Heart right ventricle (tissue), 16 donors: ENCODE measurements at regions not wholly inside any gene's neighbourhood (a gene's known extent, or its start where the extent isn't known, plus 50 kb on each side); places are given as distances from the start of the nearest gene placed in this dataset.

Experiments used
- ATAC-seq, 8 donors: fragments of 200-7000 bp; cut with Tn5 transposase; one replicate each; pipeline ENCODE4 v1.9.1; 2020; ENCODE audit warnings: mild to moderate bottlenecking in 8 of 8, moderate library complexity in 8 of 8, moderate number of reproducible peaks in 1 of 8
- DNase-seq, 2 donors: peaks; one replicate each; pipeline ENCODE4 v3.0.0-alpha.2; 2020
- H3K27ac ChIP-seq, 10 donors: fragments of 200-600 bp; sonication (generic) in 2 of 10; one replicate each; pipeline versions ENCODE4 v1.5.0 to v1.8.0; 2020 to 2022; ENCODE audit warnings: mild to moderate bottlenecking in 3 of 10
- H3K27me3 ChIP-seq, 7 donors: fragments of 200-600 bp; one replicate each; pipeline ENCODE4 v1.8.0; 2021 to 2022; ENCODE audit warnings: mild to moderate bottlenecking in 2 of 7
- H3K36me3 ChIP-seq, 9 donors: fragments of 200-600 bp; sonication (generic) in 1 of 9; one replicate each; pipeline versions ENCODE4 v1.5.0 to v1.8.0; 2020 to 2022; ENCODE audit warnings: mild to moderate bottlenecking in 2 of 9
- H3K4me1 ChIP-seq, 9 donors: fragments of 200-600 bp; sonication (generic) in 1 of 9; one replicate each; pipeline versions ENCODE4 v1.5.0 to v1.8.0; 2020 to 2022; ENCODE audit warnings: mild to moderate bottlenecking in 4 of 9
- H3K4me3 ChIP-seq, 10 donors: fragments of 200-600 bp; sonication (generic) in 2 of 10; one replicate each; pipeline versions ENCODE4 v1.5.0 to v1.8.0; 2020 to 2022; ENCODE audit warnings: mild to moderate bottlenecking in 7 of 10, moderate library complexity in 2 of 10
- H3K9me3 ChIP-seq, 11 donors: fragments of 200-600 bp in 10 of 11; sonication (generic) in 2 of 11; one replicate each; pipeline versions ENCODE4 v1.5.0 to v1.8.0; 2013 to 2022; ENCODE audit warnings: mild to moderate bottlenecking in 2 of 11, control low read depth in 1 of 11, moderate library complexity in 1 of 11
- CTCF ChIP-seq, 9 donors: fragments of 200-600 bp; sonication (generic) in 2 of 9; IDR thresholded peaks; one replicate each; pipeline versions ENCODE4 v1.5.0 to v1.8.0; 2021 to 2022; ENCODE audit warnings: antibody characterized with exemption in 9 of 9, mild to moderate bottlenecking in 5 of 9, moderate library complexity in 1 of 9
- WGBS, 2 donors: extraction: QIAGEN DNeasy Blood & Tissue Kit; methylation state at CpG; one replicate each; pipeline ENCODE4 v1.1.7; 2013; ENCODE audit warnings: inconsistent platforms in 1 of 2; 5-methylcytosine and 5-hydroxymethylcytosine counted together
- intact Hi-C, 10 donors: fragments of 100-400 bp; cut with DNase I; formaldehyde crosslinking; loops; one replicate each; pipeline versions ENCODE4 v1.11.1 to v1.14.2; 2022
- donor health status: Arrhythmogenic right ventricular cardiomyopathy.
- donor health status: ischemic (EF 13 %, LVEDD 7.1; RV severe dilation, severe dysfunction).
- donor health status: healthy with polysubstance abuse.
- donor health status: DM: no; HTN: yes; CAD: no.
- donor health status: DM: no; HTN: no; CAD: no.
- donor health status: ischemic (EF 25% LVEDD 6.9; RV normal size, moderate dysfunction).
- donor health status: ischemic (EF 25% LVEDD 5.7; RV mildly dilated, moderate dysfunction).
- donor health status: healthy.
- donor health status: DM: yes; HTN: yes; CAD: no.
- donor health status: Ischemic cardiomyopathy.
- donor health status: ischemic (EF 35%, LVEDD 5.7; RV mildly dilated, moderate dysfunction).
- donor health status: nonischemic (EF 11% LVEDD 7.7; RV severe dilation, severe dysfunction).
- donor health status: DM: yes; HTN: yes; CAD: no.
- donor health status: PGD.
- donor health status: ischemic (EF 29% LVEDD 5.4; RV normal size, mild dysfunction).
- donor health status: nonischemic (EF 23%, LVEDD 6.1; RV moderate dilation, normal function).

GRCh38 chr2:2868085-2868484 lies 509.5 kb downstream of the EIPR1 start:
- Histone ChIP-seq H3K4me1 (no peaks in the 10 kb centered on the region), H3K27me3 (peaks cover 0 to 8% (median 4%) of the 10 kb centered on the region in 7 donors), H3K4me3 (no peak overlapping the region), H3K9me3 (no peaks in the 10 kb centered on the region), H3K27ac (no peak overlapping the region), H3K36me3 (no peaks in the 10 kb centered on the region)
- peak in 1 of 8 donors; percentile 27 for ATAC-seq
- TF ChIP-seq CTCF (IDR thresholded peaks at IDR 0.05), result no peak
- WGBS, 2 donors, result 50 to 62% methylated on average over 9 of the region's 9 CpGs
- intact Hi-C loops, result no loop called here
- DNase-seq, result no peak

- Histone ChIP-seq H3K9me3 (no peaks in the 10 kb centered on the region), H3K36me3 (no peaks in the 10 kb centered on the region), H3K4me1 (no peaks in the 10 kb centered on the region), H3K27ac (no peak overlapping the region), H3K27me3 (peaks cover 0 to 8% (median 4%) of the 10 kb centered on the region in 7 donors), H3K4me3 (no peak overlapping the region)
- WGBS, 2 donors, result 77 to 79% methylated on average over 18 of the region's 18 CpGs
- DNase-seq (no peak), ATAC-seq (no peak)
- no peak for TF ChIP-seq CTCF (IDR thresholded peaks at IDR 0.05)
- intact Hi-C loops, result no loop called here
Measured at GRCh38 chr2:2867397-2867979, 510.1 kb downstream of the EIPR1 start.

- intact Hi-C loops, result no loop called here
- no peaks in the 10 kb centered on the region for H3K9me3 ChIP-seq
- no peak for DNase-seq
- peaks cover 0 to 8% (median 4%) of the 10 kb centered on the region in 7 donors for H3K27me3 ChIP-seq
- ATAC-seq, result no peak
- H3K27ac ChIP-seq, result no peak overlapping the region
- WGBS, 2 donors, result 73 to 77% methylated on average over 14 of the region's 14 CpGs
- TF ChIP-seq CTCF (IDR thresholded peaks at IDR 0.05), result no peak
- H3K4me3 ChIP-seq, result no peak overlapping the region
- H3K4me1 ChIP-seq, result no peaks in the 10 kb centered on the region
- H3K36me3 ChIP-seq, result no peaks in the 10 kb centered on the region
Measured at GRCh38 chr2:2866459-2866858, 511.2 kb downstream of the EIPR1 start.

- no peak overlapping the region for H3K27ac ChIP-seq
- 78% methylated on average over 5 of the region's 5 CpGs for WGBS, 2 donors
- no peaks in the 10 kb centered on the region for H3K4me1 ChIP-seq
- H3K27me3 ChIP-seq, result peaks cover 0 to 7% (median 0%) of the 10 kb centered on the region in 7 donors
- no peak for DNase-seq
- no peak for ATAC-seq
- intact Hi-C loops, result no loop called here
- TF ChIP-seq CTCF (IDR thresholded peaks at IDR 0.05), result no peak
- H3K9me3 ChIP-seq, result no peaks in the 10 kb centered on the region
- H3K36me3 ChIP-seq, result no peaks in the 10 kb centered on the region
- no peak overlapping the region for H3K4me3 ChIP-seq
Measured at GRCh38 chr2:2862386-2862785, 515.2 kb downstream of the EIPR1 start.
